ENCODE measurements at regions not wholly inside any gene's neighbourhood (a gene's known extent, or its start where the extent isn't known, plus 50 kb on each side); places are given as distances from the start of the nearest gene placed in this dataset.

DNA sequence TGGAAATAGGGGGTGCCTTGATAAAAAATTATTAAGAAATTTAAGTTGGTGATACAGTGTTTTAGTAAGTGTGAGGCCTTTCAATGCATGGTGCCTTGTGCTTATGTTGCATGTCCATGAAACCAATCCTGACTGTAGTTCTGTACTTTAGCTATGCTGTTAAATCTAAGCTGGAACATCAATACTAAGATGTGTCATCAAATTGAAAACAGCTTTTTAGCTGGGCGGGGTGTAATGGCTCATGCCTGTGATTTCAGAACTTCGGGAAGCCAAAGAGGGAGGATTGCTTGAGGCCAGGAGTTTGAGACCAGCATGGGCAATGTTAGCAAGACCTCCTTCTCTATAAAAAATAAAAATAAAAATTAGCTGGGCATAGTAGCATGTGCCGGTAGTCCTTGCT, 930.3 kb upstream of the PCDH9 start:
- DNase-seq (ENCODE audit: extremely low spot score) = no peak
- H3K27ac ChIP-seq (ENCODE audit: low read depth) = no peak overlapping the region
- 78% methylated on average over 3 of the region's 3 CpGs for WGBS
- H3K4me3 ChIP-seq (ENCODE audit: low read depth, low read length) = no peak overlapping the region
- no peaks in the 10 kb centered on the region for H3K36me3 ChIP-seq (ENCODE audit: insufficient read depth)
- H3K4me1 ChIP-seq (ENCODE audit: insufficient read depth) = no peaks in the 10 kb centered on the region

DNA sequence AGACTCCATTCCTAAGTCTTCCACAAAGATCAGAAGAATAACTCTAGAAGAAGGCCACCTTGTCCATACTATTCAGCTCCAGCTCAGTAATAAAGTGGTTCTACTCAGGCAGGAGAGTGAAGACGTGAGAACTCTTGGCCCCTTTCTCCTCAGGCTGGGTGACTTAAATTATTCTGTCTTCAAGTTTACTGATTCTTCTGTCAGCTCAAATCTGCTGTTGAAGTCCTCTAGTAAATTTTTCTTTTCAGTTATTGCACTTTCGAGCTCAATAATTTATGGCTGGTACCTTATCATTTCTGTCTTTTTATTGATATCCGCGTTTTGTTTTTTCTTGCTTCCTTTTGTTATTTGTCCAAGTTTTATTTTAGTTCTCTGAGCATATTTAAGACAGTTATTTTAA, 922.3 kb upstream of the PCDH9 start:
- WGBS = 87% methylated on average over 4 of the region's 4 CpGs
- Histone ChIP-seq H3K4me1 (ENCODE audit: insufficient read depth) (no peaks in the 10 kb centered on the region), H3K27ac (ENCODE audit: low read depth) (no peak overlapping the region), H3K36me3 (ENCODE audit: insufficient read depth) (no peaks in the 10 kb centered on the region), H3K4me3 (ENCODE audit: low read depth, low read length) (no peak overlapping the region)
- DNase-seq (ENCODE audit: extremely low spot score) = no peak

DNA sequence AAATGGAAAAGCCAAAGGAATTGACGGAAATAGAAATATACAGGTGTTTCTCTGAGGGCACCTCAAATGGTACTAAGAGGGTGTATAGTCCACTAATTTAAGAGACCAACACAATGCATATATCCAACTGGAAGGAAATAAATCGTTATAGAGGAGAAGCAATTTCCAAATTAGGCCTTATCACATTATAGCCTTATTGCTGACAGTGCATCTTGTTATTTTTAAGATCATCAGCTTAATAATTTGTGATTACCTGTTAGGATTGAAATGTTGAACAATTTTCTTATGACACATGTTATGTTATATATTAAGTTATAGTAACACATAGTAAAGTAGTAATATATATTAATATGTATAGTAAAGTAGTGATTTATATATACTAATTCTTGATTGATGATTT, 915.7 kb upstream of the PCDH9 start:
- no peaks in the 10 kb centered on the region for H3K36me3 ChIP-seq (ENCODE audit: insufficient read depth)
- 86% methylated on average over 2 of the region's 2 CpGs for WGBS
- H3K4me1 ChIP-seq (ENCODE audit: insufficient read depth) = no peaks in the 10 kb centered on the region
- no peak for DNase-seq (ENCODE audit: extremely low spot score)
- no peak overlapping the region for H3K27ac ChIP-seq (ENCODE audit: low read depth)
- no peak overlapping the region for H3K4me3 ChIP-seq (ENCODE audit: low read depth, low read length)

DNA sequence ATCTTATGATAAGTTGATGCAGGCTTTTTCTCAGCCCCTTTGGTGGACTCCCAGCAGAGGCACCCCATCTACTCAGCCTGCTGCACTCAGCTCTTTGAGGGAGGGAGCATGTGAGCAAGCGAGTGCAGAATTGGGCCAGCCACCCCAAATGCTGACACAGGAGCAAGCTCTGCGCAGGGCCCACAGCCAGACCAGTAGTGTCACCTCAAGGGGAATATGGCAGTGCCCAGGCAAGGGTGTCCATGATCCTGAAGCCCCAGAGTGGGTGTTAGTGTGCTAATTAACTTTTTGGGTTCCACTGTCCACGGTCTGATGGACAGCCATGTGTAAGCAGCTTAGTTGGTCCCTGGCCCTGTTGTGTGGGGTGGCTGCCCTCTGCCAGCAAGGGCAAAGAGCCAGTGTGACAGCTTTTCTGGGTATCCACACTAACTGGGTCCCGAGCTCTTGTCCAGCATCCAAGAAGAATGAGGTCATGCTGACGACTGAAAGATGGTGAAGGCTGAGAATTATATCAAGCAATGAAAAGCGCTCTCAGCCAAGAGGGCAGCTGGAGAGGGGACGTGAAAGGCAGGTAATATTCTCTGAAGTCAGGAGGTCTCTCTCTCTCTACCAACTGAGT, 898.3 kb upstream of the PCDH9 start:
- H3K4me3 ChIP-seq (ENCODE audit: low read depth, low read length) = no peak overlapping the region
- H3K27ac ChIP-seq (ENCODE audit: low read depth) = no peak overlapping the region
- 85% methylated on average over 7 of the region's 7 CpGs for whole genome bisulfite sequencing
- H3K4me1 ChIP-seq (ENCODE audit: insufficient read depth) = no peaks in the 10 kb centered on the region
- no peak for DNase-seq (ENCODE audit: extremely low spot score)
- no peaks in the 10 kb centered on the region for H3K36me3 ChIP-seq (ENCODE audit: insufficient read depth)

DNA sequence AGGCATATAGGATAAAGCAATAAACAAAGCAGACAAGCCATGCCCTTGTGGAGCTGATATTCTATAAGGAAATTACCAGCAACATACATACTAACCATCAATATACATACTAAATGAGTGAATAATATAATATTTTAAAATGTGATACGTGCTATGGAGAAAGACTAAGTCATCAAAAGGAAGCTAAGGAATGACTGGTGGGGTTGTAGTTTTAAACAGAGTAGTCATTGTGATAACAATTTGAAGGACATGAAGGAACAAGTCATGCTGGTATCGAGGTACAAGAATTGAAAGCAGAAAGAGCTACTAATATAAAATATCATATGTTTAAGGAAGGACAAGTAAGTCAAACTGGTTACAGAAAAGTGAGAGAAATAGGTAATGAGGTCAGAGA, 894.9 kb upstream of the PCDH9 start:
- Histone ChIP-seq H3K4me3 (ENCODE audit: low read depth, low read length) (no peak overlapping the region), H3K27ac (ENCODE audit: low read depth) (no peak overlapping the region), H3K4me1 (ENCODE audit: insufficient read depth) (no peaks in the 10 kb centered on the region), H3K36me3 (ENCODE audit: insufficient read depth) (no peaks in the 10 kb centered on the region)
- DNase-seq (ENCODE audit: extremely low spot score) = no peak
- WGBS = 53% methylated on average over 2 of the region's 2 CpGs

DNA sequence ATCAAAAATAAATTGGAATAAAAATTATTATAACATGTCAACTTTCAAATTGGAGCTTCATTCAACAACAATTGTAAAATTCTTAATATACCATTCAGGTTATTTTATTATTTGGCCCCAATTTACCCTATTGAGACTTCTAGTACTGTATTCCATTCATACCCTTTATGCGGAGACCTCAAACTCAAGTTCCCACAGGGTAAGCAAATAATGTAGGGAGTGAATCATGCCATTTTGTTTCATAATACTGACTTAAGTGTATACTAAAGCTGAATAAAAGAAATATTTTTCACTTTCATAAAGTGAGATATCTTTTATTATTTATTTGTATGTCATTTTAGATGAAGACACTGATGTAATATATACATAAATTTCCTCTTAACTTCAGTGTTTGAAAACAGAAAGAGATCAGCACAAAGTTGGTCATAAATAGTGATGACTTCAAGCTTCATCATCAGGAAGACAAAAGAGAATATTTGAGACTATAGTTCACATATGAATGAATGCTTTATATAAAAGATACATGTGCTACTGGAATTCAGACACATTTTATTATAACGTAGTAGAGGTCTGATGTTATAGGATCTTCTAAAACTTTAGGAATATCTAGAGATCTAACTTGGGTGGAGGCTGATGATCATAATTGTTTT, 894.4 kb upstream of the PCDH9 start:
- no peaks in the 10 kb centered on the region for H3K36me3 ChIP-seq (ENCODE audit: insufficient read depth)
- H3K4me1 ChIP-seq (ENCODE audit: insufficient read depth) = no peaks in the 10 kb centered on the region
- WGBS = 93% methylated on average over 2 of the region's 2 CpGs
- H3K27ac ChIP-seq (ENCODE audit: low read depth) = no peak overlapping the region
- no peak for DNase-seq (ENCODE audit: extremely low spot score)
- H3K4me3 ChIP-seq (ENCODE audit: low read depth, low read length) = no peak overlapping the region

DNA sequence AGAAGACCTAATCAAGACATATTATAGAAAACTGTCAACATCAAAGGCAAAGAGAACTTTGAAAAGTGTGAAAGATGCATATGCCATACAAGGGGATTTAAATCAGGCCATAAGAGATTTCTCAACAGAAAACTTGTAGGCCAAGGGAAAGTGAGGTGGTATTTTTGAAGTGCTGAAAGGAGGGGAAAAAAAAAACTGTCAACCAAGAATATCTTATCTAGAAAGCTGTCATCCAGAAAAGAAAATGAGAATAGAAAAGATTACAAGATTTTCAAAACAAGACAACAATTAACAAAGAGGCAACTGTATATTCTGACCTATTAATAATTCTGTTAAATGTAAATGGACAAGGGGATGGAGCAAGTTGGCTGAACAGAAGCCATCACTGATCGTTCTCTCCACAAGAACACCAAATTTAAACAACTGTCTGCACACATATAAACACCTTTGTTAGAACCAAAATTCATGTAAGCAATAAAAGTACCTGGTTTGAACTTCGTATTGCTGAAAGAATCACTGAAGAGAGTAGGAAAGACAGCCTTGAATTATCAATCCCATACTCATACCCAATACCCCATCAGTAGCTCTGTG, 880.1 kb upstream of the PCDH9 start:
- H3K36me3 ChIP-seq (ENCODE audit: insufficient read depth) = no peaks in the 10 kb centered on the region
- H3K27ac ChIP-seq (ENCODE audit: low read depth) = no peak overlapping the region
- DNase-seq (ENCODE audit: extremely low spot score) = no peak
- 70% methylated on average over 2 of the region's 2 CpGs for WGBS
- no peak overlapping the region for H3K4me3 ChIP-seq (ENCODE audit: low read depth, low read length)
- no peaks in the 10 kb centered on the region for H3K4me1 ChIP-seq (ENCODE audit: insufficient read depth)

DNA sequence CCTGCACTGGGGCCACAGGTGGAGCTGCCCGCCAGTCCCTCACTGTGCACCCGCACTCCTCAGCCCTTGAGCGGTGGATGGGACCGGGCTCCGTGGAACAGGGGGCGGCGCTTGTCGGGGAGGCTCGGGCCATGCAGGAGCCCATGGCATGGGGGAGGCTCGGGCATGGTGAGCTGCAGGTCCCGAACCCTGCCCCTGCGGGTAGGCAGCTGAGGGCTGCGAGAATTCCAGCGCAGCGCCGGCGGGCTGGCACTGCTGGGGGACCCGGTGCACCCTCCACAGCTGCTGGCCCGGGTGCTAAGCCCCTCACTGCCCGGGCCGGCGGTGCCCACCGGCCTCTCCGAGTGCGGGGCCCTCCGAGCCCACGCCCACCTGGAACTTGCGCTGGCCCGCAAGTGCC, 877.5 kb upstream of the PCDH9 start:
- Histone ChIP-seq H3K27ac (ENCODE audit: low read depth) (no peak overlapping the region), H3K4me3 (ENCODE audit: low read depth, low read length) (no peak overlapping the region), H3K4me1 (ENCODE audit: insufficient read depth) (no peaks in the 10 kb centered on the region), H3K36me3 (ENCODE audit: insufficient read depth) (no peaks in the 10 kb centered on the region)
- no peak for DNase-seq (ENCODE audit: extremely low spot score)
- 97% methylated on average over 29 of the region's 29 CpGs for WGBS

DNA sequence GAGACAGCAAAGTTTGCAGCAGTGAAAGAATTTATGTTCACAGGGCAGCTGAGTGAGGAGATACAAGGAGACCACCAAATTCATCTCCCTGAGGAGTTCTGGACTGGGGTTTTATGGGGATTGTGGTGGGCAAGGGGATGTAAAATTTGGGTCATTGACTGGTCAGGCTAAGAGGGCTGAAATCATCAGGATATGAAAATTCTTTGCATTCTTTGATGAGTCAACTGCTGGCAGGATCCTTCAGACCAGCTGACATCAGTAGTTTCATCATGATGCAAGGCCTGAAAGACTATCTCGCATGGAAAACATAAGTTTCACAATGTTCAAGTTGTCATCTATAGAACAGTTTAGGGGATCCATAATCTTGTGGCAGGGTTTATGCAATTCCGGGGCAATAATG, 869.5 kb upstream of the PCDH9 start:
- Histone ChIP-seq H3K36me3 (ENCODE audit: insufficient read depth) (no peaks in the 10 kb centered on the region), H3K27ac (ENCODE audit: low read depth) (no peak overlapping the region), H3K4me1 (ENCODE audit: insufficient read depth) (no peaks in the 10 kb centered on the region), H3K4me3 (ENCODE audit: low read depth, low read length) (no peak overlapping the region)
- WGBS = 70% methylated on average over 2 of the region's 2 CpGs
- no peak for DNase-seq (ENCODE audit: extremely low spot score)

DNA sequence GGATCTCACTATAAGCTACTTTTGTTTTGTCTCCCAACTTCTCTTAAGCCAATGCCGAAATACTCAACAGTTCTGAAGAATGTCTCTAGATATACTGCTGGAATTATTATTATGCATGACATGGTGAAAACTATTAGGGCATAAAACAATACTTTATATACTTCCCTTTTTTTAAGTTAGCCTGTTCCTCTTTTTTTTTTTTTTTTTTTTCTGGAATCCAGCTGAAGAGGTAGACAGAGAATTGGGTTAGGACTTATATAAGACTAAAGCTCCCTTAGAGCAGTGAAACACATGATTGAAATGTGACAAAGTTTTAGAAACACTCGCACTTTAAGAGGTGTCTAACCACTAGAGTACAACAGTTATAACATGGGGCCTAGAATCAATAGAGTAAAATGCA, 850.9 kb upstream of the PCDH9 start:
- H3K4me3 ChIP-seq (ENCODE audit: low read depth, low read length) = no peak overlapping the region
- no peaks in the 10 kb centered on the region for H3K36me3 ChIP-seq (ENCODE audit: insufficient read depth)
- H3K27ac ChIP-seq (ENCODE audit: low read depth) = no peak overlapping the region
- no peak for DNase-seq (ENCODE audit: extremely low spot score)
- H3K4me1 ChIP-seq (ENCODE audit: insufficient read depth) = no peaks in the 10 kb centered on the region
- 86% methylated on average over 2 of the region's 2 CpGs for WGBS

DNA sequence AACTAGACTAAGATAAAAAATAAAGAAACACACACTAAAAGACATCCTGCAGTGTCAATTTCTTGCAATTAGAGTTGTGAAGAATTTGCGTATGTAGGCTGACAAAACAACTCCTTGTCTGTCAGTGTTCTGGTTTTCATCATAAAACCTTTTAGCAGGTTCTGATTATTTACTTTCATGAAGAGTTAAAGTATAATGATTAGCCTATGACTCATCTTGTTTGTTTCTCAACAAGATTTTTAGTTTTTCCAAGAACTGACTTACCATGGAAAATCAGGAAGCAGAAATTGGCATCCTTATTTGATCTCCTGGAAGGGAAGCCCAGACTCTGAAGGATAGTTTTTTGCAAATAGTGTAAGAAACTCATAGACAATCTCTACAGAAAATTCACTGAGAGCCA, 848.7 kb upstream of the PCDH9 start:
- WGBS = 74% methylated on average over 1 of the region's 1 CpG
- Histone ChIP-seq H3K27ac (ENCODE audit: low read depth) (no peak overlapping the region), H3K4me1 (ENCODE audit: insufficient read depth) (no peaks in the 10 kb centered on the region), H3K36me3 (ENCODE audit: insufficient read depth) (no peaks in the 10 kb centered on the region), H3K4me3 (ENCODE audit: low read depth, low read length) (no peak overlapping the region)
- DNase-seq (ENCODE audit: extremely low spot score) = no peak

DNA sequence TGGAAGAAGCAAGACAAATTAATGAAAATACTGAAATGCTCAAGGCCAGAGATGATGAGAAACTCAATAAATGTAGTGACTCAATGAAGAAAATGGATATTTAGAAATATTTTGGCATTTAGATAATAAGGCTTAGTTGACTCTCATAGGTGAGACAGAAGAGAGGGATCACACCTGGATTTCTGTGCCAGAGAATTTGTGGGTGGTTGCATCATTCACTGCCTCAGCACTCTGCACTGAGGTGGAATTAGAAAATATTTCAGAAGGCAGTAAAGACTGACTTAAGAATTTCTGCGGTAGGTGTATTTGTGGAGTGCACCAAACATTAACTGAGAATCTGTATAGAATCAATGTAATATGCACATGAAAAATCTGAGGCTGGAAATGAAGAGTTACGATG, 848.3 kb upstream of the PCDH9 start:
- Histone ChIP-seq H3K4me3 (ENCODE audit: low read depth, low read length) (no peak overlapping the region), H3K4me1 (ENCODE audit: insufficient read depth) (no peaks in the 10 kb centered on the region), H3K36me3 (ENCODE audit: insufficient read depth) (no peaks in the 10 kb centered on the region), H3K27ac (ENCODE audit: low read depth) (no peak overlapping the region)
- no peak for DNase-seq (ENCODE audit: extremely low spot score)
- WGBS = 87% methylated on average over 2 of the region's 2 CpGs

DNA sequence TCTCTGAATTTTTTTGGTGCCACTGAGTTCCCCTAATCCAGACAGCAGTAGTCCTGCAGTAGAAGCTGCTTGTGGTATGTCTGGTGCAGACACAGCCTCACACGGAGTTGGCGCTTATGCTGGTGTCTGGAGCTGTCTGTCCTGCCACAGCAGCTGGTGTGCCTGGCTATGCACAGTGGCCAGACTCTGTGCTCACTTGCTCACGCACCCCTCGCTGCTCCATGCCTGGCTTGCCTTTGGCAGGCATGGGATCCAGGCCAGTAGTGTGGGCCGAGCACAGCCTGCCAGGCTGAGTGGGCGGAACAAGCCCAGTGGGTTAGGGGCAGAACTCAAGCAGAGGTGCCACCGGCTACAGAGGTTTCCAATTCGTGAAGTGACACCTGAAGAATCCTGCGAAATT, 845.9 kb upstream of the PCDH9 start:
- no peaks in the 10 kb centered on the region for H3K4me1 ChIP-seq (ENCODE audit: insufficient read depth)
- no peaks in the 10 kb centered on the region for H3K36me3 ChIP-seq (ENCODE audit: insufficient read depth)
- DNase-seq (ENCODE audit: extremely low spot score) = no peak
- no peak overlapping the region for H3K4me3 ChIP-seq (ENCODE audit: low read depth, low read length)
- 89% methylated on average over 9 of the region's 9 CpGs for WGBS
- no peak overlapping the region for H3K27ac ChIP-seq (ENCODE audit: low read depth)

DNA sequence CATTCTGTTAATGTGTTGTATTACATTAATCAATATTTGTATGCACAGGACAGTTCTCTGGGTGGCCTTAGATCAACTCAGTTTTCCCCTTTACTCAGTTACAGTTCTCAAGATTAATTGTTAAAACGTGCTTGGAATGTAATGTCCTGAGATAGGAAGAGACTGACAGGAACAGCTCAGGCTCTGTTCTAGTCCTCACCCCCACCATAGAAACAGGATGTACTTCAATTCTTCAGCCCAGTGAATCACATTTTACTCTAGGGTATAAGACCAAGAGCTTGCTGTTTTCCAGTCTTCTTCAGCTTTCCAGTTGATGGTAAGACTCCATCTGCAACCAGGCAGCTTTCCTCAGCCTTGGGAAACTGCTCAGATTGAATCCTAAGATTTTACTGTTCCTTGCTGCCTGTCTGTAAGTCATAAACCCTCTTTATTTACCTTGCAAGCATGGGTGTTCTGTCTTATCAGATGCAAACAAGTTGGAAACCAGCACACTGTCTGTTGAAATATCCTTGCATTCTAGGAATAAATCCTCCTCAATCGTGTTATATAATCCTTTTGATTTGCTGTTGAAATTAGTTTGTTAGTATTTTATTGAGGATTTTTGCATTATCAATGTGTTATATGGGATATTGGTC, 836.9 kb upstream of the PCDH9 start:
- no peaks in the 10 kb centered on the region for H3K4me1 ChIP-seq (ENCODE audit: insufficient read depth)
- H3K4me3 ChIP-seq (ENCODE audit: low read depth, low read length) = no peak overlapping the region
- H3K27ac ChIP-seq (ENCODE audit: low read depth) = no peak overlapping the region
- no peak for DNase-seq (ENCODE audit: extremely low spot score)
- H3K36me3 ChIP-seq (ENCODE audit: insufficient read depth) = no peaks in the 10 kb centered on the region
- 33% methylated on average over 2 of the region's 2 CpGs for WGBS

All from urinary bladder (tissue), 3 donors.